Activated CD4-positive, alpha-beta T cell treated with anti-CD3 and anti-CD28 coated beads, Interleukin-2, amount 50 U/mL, for 24 hours (primary cell): ENCODE measurements at regions not wholly inside any gene's neighbourhood (a gene's known extent, or its start where the extent isn't known, plus 50 kb on each side); places are given as distances from the start of the nearest gene placed in this dataset.
A peak's percentile ranks its signal among the peaks of the same experiment; 100 is the strongest.
"Not testable (repeated sequence)": the region's sequence is repeated elsewhere in the genome, so short reads cannot be mapped to it uniquely, and the experiment has no call there.

Source experiments
- DNase-seq, 2 donors: peaks; one replicate each; pipeline ENCODE4 v3.0.0-alpha.2; 2020; ENCODE audit warnings: low read depth in 1 of 2, low spot score in 1 of 2

DNA sequence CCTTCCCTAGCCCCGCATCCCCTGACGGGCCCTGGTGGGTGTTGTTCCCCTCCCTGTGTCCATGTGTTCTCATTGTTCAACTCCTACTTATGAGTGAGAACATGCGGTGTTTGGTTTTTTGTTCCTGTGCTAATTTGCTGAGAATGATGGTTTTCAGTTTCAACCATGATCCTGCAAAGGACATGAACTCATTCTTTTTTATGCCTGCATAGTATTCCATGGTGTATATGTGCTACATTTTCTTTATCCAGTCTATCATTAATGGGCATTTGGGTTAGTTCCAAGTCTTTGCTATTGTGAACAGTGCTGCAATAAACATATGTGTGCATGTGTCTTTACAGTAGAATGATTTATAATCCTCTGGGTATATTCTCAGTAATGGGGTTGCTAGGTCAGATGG is 65.7 kb upstream of the DCD start:
- DNase-seq: not testable (repeated sequence)

DNA sequence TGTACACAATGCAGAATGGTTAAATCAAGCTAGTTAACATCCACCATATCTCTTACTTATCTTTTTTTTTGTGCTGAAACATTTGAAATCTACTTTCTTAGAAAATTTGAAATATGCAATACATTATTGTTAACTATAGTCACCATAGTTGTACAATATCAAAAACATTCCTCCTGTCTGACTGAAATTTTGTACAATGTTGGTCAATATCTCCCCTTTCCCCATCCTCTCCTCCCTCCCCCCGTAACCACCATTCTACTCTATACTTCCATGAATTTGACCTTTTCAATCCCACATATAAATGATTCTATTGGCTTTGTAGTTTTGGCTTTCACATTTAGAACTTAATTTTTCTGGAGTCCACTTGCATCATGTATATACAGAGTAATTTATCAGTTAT is 63.5 kb upstream of the DCD start:
- DNase-seq: no peak

DNA sequence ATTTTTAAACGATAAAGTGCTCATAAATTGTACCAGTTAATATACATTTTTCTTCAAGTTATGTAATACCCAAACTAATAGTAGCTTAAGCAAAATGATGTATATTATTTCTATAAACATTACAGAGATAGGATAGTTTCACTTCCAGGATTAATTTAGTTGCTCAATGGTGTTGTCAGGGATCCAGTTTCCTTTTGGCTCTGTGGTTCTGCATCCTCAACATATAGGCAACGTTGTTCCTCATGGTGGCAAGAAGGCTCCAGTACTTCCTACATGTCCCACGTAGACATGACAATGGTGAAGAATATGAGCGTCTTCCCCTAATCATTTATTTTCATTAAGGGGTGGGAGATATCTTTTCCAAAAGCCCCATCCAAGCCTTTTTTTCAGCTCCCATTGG is 60.7 kb upstream of the DCD start:
- no peak for DNase-seq

DNA sequence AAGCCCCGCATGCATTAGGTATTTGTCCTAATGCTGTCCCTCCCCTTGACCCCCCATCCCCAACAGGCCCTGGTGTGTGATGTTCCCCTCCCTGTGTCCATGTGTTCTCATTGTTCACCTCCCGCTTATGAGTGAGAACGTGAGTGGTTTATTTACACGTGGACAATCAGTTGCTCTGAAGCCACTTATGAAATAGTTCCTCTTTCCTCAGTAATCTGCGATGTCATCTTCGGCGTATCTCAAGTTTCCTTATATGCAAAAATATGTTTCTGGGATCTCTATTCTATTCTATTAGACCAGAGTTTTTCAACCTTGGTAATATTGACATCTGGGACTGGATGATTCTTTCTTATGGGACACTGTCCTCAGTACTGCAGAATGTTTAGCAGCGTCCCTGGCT is 56.0 kb upstream of the DCD start:
- DNase-seq: no peak

DNA sequence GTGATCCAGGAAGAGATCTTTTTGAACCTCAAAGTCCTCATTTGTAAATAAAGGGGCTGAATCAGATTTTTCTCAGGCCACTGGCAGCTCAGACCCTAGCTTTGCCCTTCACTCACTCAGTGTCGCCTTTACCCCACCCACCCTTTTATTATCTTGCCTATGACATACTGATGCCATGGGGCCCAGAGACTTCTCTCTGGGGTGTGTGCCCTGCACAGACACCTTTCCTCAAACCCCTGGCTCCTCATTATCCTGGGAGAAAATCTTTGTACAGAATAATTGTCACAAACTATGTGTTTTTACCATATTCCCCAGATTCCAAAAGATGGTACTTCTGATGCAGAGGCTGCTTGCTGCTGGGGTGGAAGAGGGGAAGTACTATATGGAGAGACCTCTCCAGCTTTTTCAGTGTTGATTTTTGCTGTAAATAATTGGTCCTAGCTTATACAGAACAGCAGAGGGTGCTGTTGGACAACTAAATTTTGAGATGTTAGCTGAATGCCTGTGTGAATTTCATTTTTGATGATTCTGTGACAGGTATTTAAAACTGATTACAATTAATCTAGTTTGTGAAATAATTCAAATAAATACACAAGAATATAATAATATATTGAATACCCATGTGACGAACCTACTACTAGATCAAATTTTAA is 53.9 kb upstream of the DCD start:
- peak in 1 of 2 donors; percentile 33 for DNase-seq

DNA sequence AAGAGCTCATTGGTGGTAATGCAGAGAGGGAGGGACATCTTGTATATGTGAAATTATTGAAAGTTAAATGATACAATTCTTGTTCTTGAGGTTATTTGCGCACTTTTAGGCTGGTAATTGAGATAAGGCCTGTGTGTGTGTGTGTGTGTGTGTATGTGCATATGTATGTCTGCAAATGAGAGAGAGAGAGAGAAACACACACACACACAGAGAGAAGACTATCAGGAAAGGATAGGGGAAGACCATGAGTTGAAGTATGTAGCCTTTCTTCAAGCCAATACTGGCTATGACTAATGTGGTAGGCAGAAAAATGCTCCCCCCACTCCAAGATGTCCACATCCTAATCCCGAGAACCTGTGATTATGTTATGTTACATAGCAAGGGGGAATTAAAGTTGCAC is 52.7 kb upstream of the DCD start:
- no peak for DNase-seq

DNA sequence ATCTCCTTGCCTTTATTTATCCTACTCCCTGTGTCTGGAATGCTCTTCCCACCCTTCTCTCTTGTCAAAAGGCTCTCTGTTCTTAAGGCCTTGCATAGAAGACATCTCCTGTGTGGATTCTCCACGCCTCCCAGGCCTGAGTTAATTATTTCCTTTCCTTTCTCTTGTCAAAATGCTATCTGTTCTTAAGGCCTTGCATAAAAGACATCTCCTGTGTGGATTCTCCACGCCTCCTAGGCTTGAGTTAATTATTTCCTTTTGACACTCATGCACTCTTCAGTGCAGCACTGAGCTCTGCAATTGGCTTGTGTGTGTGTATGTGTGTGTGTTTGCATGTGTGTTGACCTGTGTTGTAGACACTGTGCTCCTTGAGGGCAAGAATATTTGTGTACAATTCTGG is 52.1 kb upstream of the DCD start:
- no peak for DNase-seq
